Endothelial cell of umbilical vein (primary cell): ENCODE measurements at regions not wholly inside any gene's neighbourhood (a gene's known extent, or its start where the extent isn't known, plus 50 kb on each side); places are given as distances from the start of the nearest gene placed in this dataset.

Experiments
- BruUV-seq: library from RNA; stranded (reverse); fragments of 400-500 nt; replicated peaks from 2 replicates; lab custom pipeline; 2021; lab: Mats Ljungman, UMichigan
- CTCF ChIA-PET: fragments of 300-600, 350-600 bp; sonication (Branson Sonifier 250); formaldehyde crosslinking; loops from one replicate; lab custom pipeline; 2021; ENCODE audit warnings: antibody characterized with exemption, inconsistent platforms; lab: Charles Lee
- POLR2A ChIA-PET: fragments of 300-600, 350-600 bp; sonication (Branson Sonifier 250); formaldehyde crosslinking; loops from one replicate; lab custom pipeline; 2021; ENCODE audit warnings: antibody characterized with exemption, inconsistent platforms; lab: Charles Lee
- DNase-seq: peaks from one replicate; pipeline ENCODE4 v3.0.0-alpha.2; 2011; ENCODE audit warnings: low read depth, low spot score
- FAIRE-seq: peaks from 2 replicates; lab custom pipeline; 2011; peaks lifted over from hg19 to GRCh38; lab: Jason Lieb, UNC
- H2AFZ ChIP-seq: 2 replicates; pipeline ENCODE4 v1.6.0; 2012; ENCODE audit warnings: low read depth, low read length, control low read depth, inconsistent platforms
- H3K27ac ChIP-seq: 2 replicates; pipeline ENCODE4 v1.5.1; 2011; ENCODE audit warnings: low read depth, mild to moderate bottlenecking, control low read depth, low read length, moderate library complexity; ENCODE audit not compliant: insufficient read depth
- H3K27me3 ChIP-seq, 2 experiments: 2 replicates each; pipeline versions ENCODE4 v1.6.0 to v1.6.1; 2011; ENCODE audit warnings: low read length in 2 of 2, mixed read lengths in 1 of 2; ENCODE audit not compliant: control insufficient read depth in 2 of 2, insufficient read depth in 2 of 2
- H3K36me3 ChIP-seq, 2 experiments: 2 replicates in 1 of 2; 3 replicates in 1 of 2; pipeline ENCODE4 v1.5.1; 2011; ENCODE audit warnings: low read length in 2 of 2, mild to moderate bottlenecking in 1 of 2, moderate library complexity in 1 of 2; ENCODE audit not compliant: control insufficient read depth in 2 of 2, insufficient read depth in 2 of 2; ENCODE audit errors: extremely low read depth in 1 of 2
- H3K4me1 ChIP-seq: 3 replicates; pipeline ENCODE4 v1.5.1; 2011; ENCODE audit warnings: mild to moderate bottlenecking, low read length; ENCODE audit not compliant: control insufficient read depth, insufficient read depth; ENCODE audit errors: extremely low read depth
- H3K4me2 ChIP-seq: 2 replicates; pipeline ENCODE4 v1.6.1; 2011; ENCODE audit warnings: low read length, control low read depth, mixed read lengths; ENCODE audit not compliant: insufficient read depth
- H3K4me3 ChIP-seq, 3 experiments: fragments of 200-600 bp in 1 of 3; sonication (generic), shearing (Covaris generic) in 1 of 3; replicated peaks in 1 of 3; 2 replicates each; pipeline ENCODE4 v1.5.1; 2011 to 2016; ENCODE audit warnings: control low read depth in 3 of 3, low read length in 3 of 3, mild to moderate bottlenecking in 2 of 3, inconsistent platforms in 1 of 3, low read depth in 1 of 3, moderate library complexity in 1 of 3; ENCODE audit not compliant: insufficient read depth in 1 of 3
- H3K79me2 ChIP-seq: 2 replicates; pipeline ENCODE4 v1.6.0; 2012; ENCODE audit warnings: low read length, inconsistent platforms; ENCODE audit not compliant: control insufficient read depth, insufficient read depth
- H3K9ac ChIP-seq: replicated peaks from 2 replicates; pipeline ENCODE3; 2011; ENCODE audit warnings: low read length, control low read depth; ENCODE audit not compliant: insufficient read depth; ENCODE audit errors: extremely low read depth
- H3K9me1 ChIP-seq: replicated peaks from 3 replicates; pipeline ENCODE4 v1.6.0; 2011; ENCODE audit warnings: mild to moderate bottlenecking, low read length; ENCODE audit not compliant: control insufficient read depth, insufficient read depth; ENCODE audit errors: extremely low read depth
- H3K9me3 ChIP-seq: replicated peaks from 2 replicates; pipeline ENCODE4 v1.5.1; 2012; ENCODE audit warnings: low read length, inconsistent platforms; ENCODE audit not compliant: control insufficient read depth, insufficient read depth
- H4K20me1 ChIP-seq: replicated peaks from 2 replicates; pipeline ENCODE3; 2011; ENCODE audit warnings: mild to moderate bottlenecking, low read length; ENCODE audit not compliant: control insufficient read depth, insufficient read depth; ENCODE audit errors: extremely low read depth
- EZH2 ChIP-seq: IDR thresholded peaks from 2 replicates; pipeline ENCODE4 v1.6.1; 2012; ENCODE audit warnings: borderline replicate concordance, low read depth, mild to moderate bottlenecking, moderate library complexity, low read length, inconsistent platforms; ENCODE audit not compliant: severe bottlenecking
- FOS ChIP-seq: IDR thresholded peaks from 2 replicates; pipeline ENCODE4 v1.6.1; 2011; ENCODE audit warnings: mild to moderate bottlenecking, low read length, moderate library complexity, borderline replicate concordance; ENCODE audit not compliant: insufficient read depth
- JUN ChIP-seq: IDR thresholded peaks from 2 replicates; pipeline ENCODE4 v1.6.1; 2011; ENCODE audit warnings: borderline replicate concordance, low read depth; ENCODE audit not compliant: insufficient read length, insufficient read depth
- MYC ChIP-seq: IDR thresholded peaks from one replicate; pipeline ENCODE4 v1.6.1; 2011; ENCODE audit warnings: mild to moderate bottlenecking, low read depth, low read length
- POLR2A ChIP-seq: IDR thresholded peaks from 2 replicates; pipeline ENCODE4 v1.6.1; 2012; ENCODE audit warnings: low read depth, mild to moderate bottlenecking, control low read depth, low read length
- dilution Hi-C: fragments of 300-500 bp; cut with MboI; formaldehyde crosslinking; loops from one replicate; pipeline ENCODE4 v1.15.0; 2019; ENCODE audit warnings: low sequenced_read_pairs; ENCODE audit not compliant: extremely low pct_ligation_motif_present
- intact Hi-C: fragments of 100-400 bp; cut with micrococcal nuclease; formaldehyde crosslinking; loops from one replicate; pipeline ENCODE4 v1.10.0; 2022
- TF ChIP-seq, protein P1 (sequence below): IDR thresholded peaks from 2 replicates; pipeline ENCODE4 v1.6.1; 2011; ENCODE audit not compliant: insufficient read depth, insufficient read length

DNA sequence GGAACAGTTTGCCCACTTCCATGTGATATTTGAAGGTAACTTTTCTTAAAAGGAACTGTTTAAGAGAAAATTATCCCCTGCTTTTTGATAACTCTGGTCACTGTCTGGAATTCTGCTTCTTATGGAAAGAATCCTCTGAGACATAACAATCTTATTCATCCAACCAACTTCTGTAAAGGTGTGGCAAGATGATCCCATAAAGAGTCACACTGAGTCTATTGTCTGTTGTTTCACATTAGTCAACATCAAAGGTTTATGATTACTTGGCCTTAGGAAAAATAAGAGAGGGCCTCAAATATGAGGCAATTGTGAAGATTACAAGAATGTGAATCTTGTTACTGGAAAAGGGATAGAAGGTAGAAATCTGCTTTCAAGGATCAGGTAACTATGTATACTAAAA lies 88.0 kb upstream of the MAGEB18 start:
- DNase-seq (no peak), FAIRE-seq (no peak)
- Histone ChIP-seq H3K9me3 (no peaks in the 10 kb centered on the region), H3K36me3 (no peaks in the 10 kb centered on the region), H3K9me1 (no peaks in the 10 kb centered on the region), H3K4me3 (no peak overlapping the region), H4K20me1 (no peaks in the 10 kb centered on the region), H2AFZ (no peak overlapping the region), H3K4me2 (no peak overlapping the region), H3K27me3 (no peaks in the 10 kb centered on the region), H3K9ac (no peak overlapping the region), H3K4me1 (no peaks in the 10 kb centered on the region), H3K27ac (no peak overlapping the region), H3K79me2 (no peaks in the 10 kb centered on the region)
- BruUV-seq: no TSS peak
- TF ChIP-seq EZH2: no peak
- ChIA-PET CTCF (no interaction called here), POLR2A (no interaction called here)
- intact Hi-C loops: loop anchor here (10.0 kb wide), 1 partner anchor 585 kb away; no protein-coding TSS in a partner anchor
- dilution Hi-C loops: no loop called here

DNA sequence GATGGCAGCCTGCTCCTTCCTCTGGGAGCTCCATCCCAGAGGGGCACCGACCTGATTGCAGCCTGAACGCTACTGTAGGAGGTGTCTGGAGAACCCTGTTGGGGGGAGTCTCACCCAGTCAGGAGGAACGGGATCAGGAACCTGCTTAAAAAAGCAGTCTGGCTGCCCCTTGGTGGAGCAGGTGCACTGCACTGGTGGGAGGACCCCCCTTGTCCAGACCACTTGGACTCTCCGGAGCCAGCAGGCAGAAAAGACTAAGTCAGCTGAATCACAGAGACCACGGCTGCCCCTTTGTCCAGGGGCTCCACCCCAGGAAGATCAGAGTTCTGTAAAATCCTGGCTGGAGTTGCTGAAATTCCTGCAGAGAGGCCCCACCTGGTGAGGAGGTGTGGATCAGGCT lies 67.3 kb upstream of the MAGEB18 start:
- BruUV-seq: no TSS peak
- TF ChIP-seq, protein P1, sequence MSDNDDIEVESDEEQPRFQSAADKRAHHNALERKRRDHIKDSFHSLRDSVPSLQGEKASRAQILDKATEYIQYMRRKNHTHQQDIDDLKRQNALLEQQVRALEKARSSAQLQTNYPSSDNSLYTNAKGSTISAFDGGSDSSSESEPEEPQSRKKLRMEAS: no peak
- TF ChIP-seq JUN: no peak
- no peak for TF ChIP-seq MYC
- no peak for TF ChIP-seq POLR2A
- TF ChIP-seq FOS: no peak
- dilution Hi-C loops: no loop called here
- no peak overlapping the region for H3K27ac ChIP-seq
- no peak overlapping the region for H2AFZ ChIP-seq
- H3K4me2 ChIP-seq: no peak overlapping the region
- H3K9me1 ChIP-seq: no peaks in the 10 kb centered on the region
- DNase-seq (no peak), FAIRE-seq (no peak)
- H3K36me3 ChIP-seq: no peaks in the 10 kb centered on the region
- intact Hi-C loops: no loop called here
- ChIA-PET CTCF (no interaction called here), POLR2A (no interaction called here)
- H3K9ac ChIP-seq: no peak overlapping the region
- no peaks in the 10 kb centered on the region for H4K20me1 ChIP-seq
- H3K4me3 ChIP-seq: no peak overlapping the region
- no peaks in the 10 kb centered on the region for H3K79me2 ChIP-seq
- H3K27me3 ChIP-seq: no peaks in the 10 kb centered on the region
- H3K4me1 ChIP-seq: no peaks in the 10 kb centered on the region
- H3K9me3 ChIP-seq: no peaks in the 10 kb centered on the region
